GM19351 (cell line): ENCODE measurements at regions not wholly inside any gene's neighbourhood (a gene's known extent, or its start where the extent isn't known, plus 50 kb on each side); places are given as distances from the start of the nearest gene placed in this dataset.
A peak's percentile ranks its signal among the peaks of the same experiment; 100 is the strongest.
"Not testable (repeated sequence)": the region's sequence is repeated elsewhere in the genome, so short reads cannot be mapped to it uniquely, and the experiment has no call there.

Source experiments
- ATAC-seq: cut with Tn5 transposase; IDR thresholded peaks from one replicate; pipeline ENCODE4 v1.9.1; 2021; ENCODE audit warnings: mild to moderate bottlenecking, moderate library complexity; ENCODE audit not compliant: unreplicated experiment

DNA sequence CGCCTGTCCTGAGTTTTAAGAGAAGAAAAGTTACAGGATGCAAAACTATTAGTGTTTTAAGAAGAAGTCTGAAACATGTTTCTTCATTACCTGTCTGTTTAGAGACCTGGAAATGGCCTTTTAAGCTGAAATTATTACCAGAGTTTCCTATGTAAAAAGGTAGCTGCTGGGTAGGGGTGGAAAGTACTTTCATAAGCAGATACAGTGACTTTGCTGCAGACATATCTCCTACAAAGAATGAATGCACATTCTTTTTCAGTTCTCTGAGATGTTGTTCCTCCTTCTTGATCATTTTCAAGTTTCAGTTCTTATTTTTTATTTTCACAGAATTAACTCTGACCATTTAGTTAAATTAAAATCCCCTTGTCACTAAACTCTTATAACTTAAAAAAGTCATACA, 1329.6 kb downstream of the KCNT2 start:
- ATAC-seq = peak; percentile 59

DNA sequence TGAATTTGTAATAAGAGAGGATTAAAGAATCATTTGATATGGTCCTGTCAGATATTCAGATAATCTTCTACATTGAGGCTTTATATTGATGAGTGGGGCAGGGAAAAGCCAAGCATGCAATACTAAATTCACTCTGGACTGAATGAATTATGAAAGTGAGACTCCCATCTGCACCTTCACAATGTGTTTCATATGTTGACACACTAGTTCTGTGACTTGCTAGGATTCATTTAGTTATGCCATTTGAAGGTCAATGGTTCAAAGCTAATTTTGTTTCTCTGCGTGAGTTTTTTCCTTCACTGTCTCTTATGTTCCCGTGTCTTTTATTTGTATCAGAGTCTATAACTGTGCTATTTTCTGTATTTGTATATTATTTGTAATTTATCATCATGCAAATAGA, 1332.5 kb downstream of the KCNT2 start:
- ATAC-seq = no peak

DNA sequence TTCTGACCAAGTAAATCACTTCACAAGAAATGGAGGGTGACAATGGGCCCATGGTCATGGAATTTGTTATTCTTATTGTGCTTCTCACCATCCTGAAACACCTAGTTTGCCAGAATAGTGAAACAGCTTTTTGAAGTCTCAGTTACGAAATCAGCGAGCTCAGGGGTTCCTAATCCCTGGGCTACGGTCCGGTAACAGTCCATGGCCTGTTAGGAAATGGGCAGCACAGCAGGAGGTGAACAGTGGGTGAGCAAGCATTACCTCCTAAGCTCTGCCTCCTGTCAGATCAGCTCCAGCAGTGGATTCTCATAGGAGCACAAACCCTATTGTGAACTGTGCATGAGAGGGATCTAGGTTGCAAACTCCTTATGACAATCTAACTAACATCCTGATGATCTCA, 1356.3 kb downstream of the KCNT2 start:
- ATAC-seq = no peak

DNA sequence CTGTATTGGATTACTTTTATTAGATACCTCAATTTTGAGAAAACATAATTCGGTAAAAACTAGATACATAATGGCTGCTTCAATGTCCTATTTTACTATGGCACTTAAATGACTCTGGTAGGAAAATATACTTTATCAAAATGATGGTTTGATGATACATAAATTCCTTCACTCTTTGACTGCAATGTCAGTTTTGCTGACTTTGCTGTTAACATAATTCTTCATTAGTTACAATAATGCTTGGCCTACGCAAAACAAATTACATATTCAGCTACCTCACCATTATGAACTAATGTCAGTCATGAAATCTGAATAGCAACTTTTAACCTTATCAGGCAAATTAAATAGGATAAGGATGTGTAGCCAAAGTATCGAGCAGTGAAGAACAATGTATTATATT, 1364.7 kb downstream of the KCNT2 start:
- no peak for ATAC-seq

DNA sequence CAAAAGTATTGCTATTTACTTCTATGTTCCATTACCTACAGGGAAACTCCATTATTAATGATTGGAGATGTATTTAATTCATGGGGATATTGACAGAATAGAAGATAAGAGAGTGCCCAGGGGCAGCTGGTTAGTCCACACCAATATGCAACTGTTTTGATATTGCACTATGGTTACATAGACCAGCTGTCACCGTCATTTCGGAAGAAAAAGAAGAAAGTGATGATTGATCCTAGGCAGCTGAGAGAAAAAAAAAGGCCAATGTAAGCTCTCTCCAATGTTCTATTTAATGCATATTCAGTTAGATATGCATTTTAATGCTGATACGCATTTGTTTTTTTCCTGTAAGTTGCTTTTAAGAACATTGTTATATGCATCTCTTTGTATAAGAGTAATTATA, 1367.2 kb downstream of the KCNT2 start:
- no peak for ATAC-seq

DNA sequence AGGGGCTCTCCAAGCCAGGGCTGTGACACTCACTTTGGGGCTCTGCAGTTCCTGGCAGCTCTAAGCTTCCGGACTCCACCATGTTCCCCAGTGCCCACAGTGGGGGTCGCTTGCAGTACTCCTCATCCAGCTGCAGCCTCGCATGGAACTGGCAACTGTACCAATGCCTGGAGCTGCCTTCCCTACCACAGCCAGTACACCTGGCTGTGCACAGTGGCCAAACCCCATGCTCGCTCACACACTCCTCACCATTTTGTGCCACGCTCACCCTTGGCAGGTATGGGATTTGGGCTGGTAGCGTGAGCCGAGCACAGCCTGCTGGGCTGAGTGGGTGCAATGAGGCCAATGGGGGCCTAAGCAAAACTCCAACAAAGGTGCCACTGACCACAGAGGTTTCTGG, 1369.9 kb downstream of the KCNT2 start:
- no peak for ATAC-seq

DNA sequence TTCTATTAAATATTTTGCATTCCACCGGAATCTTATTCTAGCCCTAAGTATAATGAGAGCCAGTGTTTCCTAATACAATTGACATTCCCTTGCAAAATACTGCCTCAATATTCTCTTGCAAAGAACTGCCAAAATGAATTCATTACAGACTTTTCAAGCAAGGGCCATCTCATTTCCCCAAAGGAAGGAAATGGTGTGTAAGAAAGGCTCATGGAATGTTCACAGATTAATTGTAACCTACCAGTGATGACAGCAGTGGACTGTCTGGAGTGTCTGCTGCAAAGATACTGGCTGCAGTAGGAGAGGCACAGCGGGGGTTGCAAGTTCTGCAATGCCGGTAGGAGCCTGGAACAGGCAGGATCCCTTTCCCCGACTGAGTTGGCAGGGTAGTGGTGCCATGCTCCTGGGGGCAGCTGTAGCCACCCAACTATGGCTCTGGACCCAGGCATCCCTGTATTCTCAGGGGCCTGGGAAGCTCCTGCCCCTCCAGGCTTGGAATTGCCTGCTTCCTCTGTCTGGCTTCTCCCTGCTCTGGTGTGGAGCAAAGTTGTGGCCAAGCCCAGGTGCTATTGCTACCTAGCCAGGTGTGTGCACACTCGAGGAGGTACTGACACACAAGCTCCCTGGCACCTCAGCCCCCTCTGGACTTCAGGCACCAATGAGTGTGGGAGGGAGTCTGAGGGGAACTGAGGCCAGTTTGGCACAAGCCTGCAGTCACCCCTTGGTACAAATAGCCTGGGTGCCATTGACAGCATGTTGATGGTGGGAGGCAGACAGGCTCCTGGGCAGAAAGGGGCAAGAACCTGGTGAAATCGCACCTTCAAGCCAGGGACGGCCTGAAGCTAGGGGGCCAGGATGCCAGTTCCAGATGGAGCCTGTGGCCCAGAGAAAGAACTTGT, 1371.0 kb downstream of the KCNT2 start:
- ATAC-seq = no peak

DNA sequence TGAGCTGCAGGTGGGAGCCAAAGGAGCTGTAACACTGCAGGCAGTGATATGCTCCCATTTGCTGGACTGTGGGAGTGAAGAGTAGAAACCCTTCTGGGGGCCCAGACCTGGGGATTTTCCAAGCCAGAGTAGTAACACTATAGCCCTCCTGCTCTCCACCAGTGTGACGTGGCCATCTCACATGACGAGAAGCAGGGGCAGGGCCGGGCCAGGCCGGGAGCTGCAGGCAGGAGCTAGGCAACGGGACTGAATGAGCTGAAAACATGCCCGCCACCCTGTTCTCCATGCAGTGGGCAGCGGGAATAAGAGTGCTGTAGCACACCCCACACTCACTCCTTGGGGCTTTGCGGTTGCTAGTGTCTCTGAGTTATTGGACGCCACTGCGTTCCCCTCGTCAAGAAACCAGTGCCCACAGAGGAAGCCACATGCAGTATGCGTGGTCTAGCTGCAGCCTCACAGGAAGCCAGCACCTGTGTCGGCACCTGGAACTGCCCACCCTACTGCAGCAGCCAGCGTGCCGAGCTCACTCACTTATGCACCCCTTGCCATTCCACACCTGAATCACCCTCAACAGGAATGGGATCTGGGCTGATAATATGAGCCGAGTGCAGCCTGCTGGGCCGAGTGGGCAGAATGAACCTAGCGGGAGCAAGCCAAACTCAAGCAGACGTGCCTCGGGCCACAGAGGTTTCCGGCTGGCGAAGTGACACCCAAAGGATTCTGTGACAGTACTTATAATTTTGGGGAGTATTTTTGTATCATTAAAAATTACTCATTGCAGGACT, 1389.6 kb downstream of the KCNT2 start:
- no peak for ATAC-seq

DNA sequence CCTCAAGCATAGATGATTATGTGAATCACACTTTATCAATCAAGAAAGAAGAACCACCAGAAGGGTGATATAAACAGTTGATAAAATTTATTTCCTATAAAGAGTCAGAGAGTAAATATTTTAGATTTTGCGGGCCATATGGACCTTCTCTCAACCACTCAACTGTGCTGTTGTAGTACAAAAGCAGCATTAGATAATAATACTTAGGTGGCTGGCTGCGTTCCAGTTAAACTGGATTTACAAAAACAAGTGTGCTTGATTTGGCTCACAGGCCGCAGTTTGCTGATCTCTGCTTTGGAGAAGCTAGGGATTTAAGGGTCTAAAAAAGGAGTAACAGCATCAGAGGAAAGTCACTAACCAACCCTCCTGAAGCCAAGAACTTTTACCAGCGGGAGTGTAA, 1406.0 kb downstream of the KCNT2 start:
- no peak for ATAC-seq

DNA sequence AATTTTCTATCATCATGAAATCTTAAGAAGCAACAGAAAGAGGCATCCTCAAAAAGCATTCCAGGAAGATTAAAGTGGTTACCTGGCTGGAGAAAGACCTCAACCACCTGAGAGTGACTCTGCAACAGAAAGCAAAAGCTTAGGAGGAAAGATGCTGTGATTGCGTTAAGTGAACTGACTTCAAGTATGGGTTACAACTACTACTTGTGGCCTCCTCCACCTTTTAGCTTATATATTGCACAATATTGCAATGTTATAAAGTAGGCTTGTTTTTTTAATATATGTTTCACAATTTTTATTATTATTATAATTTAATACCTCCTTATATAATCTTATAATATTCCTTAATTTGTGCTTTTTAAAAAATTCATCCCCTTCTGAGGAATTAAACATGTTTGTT, 1407.5 kb downstream of the KCNT2 start:
- ATAC-seq = no peak

DNA sequence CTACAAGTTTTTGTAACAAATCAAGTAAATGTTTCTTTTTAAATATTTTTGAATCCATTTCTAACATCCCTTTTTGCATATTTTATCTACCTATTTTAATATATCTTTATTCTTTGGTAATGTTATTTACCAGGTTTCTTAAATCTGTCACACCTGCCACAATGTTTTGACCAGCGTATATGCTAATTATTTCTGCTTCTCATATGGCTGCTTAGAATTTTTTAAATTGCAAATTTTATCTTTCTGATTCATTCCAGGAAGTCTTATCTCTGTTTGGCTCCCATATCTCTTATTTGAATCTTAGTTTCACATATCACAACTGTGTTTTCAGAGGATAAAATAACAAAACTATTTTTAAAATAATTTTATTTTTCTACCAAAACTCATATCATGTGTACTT, 1411.1 kb downstream of the KCNT2 start:
- ATAC-seq = no peak

DNA sequence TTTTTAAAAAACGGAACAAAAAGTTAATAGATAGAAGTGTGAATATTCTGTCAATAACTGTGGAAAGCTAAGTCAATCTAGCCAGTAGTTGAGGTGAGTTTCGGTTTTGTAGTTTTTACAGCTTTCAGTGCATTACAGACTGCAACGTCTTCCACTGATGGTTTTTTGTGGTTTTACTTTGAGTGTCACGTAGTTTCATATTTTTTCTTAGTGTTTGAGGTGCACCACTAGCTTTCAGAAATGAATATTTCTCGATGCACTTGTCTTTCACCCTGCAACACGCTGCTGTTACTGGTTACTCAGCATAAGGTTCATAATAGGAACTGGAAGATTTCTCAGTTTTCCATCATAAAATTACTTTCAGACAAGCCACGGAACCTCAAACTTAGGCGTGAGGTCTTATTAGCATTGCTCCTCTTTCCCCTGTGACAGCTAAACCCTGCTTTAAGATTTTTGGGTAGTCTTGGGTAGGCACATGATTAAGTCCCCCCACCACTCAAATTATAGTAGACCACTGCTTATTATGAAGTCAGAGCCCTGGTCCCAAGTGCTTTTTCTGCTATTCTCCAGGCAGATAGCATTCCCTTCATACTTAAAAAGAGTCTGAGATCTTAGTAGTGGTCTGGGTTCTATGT, 1412.7 kb downstream of the KCNT2 start:
- ATAC-seq = peak; percentile 95

DNA sequence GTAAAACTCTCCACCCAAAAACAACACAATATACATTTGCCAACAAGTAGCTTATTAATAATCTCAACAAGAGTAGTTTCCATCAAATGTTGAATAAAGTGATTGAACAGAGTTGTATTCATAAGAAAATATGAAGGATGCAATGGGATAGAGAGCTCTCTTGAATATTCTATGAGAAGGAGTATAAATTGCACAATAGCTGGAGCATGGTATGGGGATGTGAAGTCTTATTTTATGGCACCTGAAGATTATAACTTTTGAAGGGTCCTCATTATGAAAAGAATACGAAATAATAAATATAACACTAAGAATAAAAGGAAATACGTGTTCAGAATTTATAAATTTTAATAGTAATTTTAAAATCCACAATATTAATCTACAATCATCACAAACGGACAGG, 1415.1 kb downstream of the KCNT2 start:
- ATAC-seq = no peak

DNA sequence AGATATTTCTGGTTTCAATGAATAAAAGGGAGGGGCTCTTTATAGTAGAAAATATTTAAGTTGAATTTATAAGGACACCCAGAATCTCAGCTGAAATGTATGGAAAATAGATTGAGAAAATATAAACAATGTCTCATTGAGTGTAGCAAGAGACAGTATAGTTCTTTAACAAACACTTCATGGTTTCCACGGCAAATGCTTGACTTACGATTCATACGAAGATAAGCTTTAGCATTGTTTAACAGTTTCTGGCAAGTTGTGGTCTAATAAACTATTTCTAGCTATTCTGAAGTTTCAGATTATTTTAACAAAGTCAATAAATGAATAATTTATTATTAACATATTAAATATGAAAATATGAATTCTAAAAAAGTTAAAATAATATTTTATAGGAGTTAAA, 1419.4 kb downstream of the KCNT2 start:
- no peak for ATAC-seq

DNA sequence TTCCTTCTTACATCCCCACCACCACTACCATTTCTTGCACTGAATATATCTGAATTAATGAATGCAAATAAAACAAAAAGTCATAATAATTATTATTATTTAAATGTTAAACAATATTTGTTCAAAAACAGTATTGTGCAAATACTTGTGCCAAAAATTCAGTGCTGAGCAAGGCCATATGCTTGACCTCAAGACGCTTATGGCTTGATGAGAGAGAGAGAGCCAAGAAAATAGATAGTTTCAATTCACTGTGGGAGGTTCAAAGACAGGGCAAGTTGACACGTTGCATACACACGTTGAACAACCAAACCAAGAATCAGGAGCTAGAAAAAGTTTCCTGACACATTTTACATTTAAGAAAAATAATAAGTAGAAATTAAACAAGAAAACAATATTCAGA, 1421.7 kb downstream of the KCNT2 start:
- ATAC-seq = no peak

DNA sequence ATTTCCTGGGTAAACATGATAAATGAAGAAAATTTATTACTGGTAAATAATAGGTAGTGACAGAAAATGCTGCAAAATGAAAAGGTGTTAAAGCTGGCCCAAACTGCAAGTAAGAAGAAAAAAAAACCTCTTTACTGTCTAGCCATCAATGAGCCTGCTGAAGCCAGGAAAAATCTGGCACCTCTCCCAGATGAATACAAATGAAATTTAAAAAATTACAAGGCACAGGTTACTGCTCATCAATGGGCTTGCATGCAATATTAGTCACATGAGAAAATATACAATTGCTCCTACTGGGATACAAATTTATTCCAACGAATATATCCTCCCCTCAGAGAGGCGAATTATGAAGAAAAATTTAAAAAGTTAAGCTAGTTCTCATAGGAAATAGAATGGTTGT, 1422.5 kb downstream of the KCNT2 start:
- ATAC-seq = no peak

DNA sequence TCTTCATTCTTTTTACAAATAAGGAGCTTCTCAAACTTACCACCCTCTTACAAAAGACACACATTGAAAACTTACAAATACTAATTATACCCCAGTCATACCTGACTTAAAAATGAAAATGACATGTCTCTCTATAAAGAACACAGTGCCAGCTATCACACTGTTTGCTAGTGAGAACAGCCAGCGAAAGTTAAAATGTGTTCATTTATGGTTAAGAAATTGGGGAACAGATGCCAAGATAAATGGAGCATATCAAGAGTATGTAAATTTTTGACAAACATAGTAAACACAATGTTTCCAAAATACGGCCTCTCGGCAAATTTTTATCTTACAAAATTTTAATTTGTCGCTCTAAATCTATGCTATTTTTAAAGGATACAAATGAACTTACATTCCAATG, 1422.9 kb downstream of the KCNT2 start:
- ATAC-seq = no peak

DNA sequence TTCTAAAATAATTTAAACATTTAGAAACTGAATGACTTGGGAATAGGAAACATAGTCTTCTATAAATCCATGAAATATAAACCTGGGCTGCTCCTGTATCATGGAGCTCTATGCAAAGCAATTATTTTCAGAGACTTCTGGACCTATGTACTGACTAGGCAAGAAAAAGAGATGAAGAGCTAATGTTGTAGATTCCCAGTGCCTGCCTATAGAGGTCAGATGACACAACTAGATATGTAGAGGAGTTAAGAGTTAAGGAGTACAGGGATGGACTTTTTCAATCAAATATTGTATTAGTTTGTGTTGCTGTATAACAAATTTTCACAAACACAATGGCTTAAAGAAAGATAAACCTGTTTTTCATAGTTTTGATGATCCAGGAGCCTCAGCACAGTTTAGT, 1434.5 kb downstream of the KCNT2 start:
- no peak for ATAC-seq

DNA sequence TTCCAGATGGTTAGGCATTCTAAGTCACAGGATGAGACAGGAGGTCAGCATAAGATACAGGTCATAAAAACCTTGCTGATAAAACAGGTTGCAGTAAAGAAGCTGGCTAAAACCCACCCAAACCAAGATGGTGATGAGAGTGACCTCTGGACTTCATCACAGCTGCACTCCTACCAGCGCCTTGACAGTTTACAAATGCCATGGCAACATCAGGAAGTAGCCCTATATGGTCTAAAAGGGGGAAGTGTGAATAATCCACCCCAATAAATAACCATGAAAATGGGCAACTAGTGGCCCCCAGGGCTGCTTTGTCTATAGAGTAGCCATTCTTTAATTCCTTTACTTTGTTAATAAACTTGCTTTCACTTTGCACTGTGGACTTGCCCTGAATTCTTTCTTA, 1448.4 kb downstream of the KCNT2 start:
- ATAC-seq = not testable (repeated sequence)

DNA sequence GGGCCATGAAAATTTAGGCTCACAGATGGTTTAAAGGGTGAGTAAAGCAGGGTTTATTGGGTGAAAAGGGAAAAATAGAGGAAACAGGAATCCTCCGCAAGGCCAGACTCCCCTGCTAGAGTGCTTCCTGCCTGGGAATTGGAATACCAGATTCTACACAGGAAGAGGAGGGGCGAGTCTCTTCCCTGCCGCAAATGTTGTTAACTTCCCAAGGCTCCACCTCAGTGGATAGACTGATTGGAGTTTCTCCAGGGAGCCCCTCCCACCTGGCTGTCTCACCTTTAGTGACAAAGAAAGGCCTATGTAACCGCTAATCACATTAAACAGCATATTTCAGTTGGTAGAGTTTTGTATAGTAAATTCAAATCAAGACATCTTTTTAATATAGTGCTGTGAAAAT, 1450.1 kb downstream of the KCNT2 start:
- ATAC-seq = no peak

DNA sequence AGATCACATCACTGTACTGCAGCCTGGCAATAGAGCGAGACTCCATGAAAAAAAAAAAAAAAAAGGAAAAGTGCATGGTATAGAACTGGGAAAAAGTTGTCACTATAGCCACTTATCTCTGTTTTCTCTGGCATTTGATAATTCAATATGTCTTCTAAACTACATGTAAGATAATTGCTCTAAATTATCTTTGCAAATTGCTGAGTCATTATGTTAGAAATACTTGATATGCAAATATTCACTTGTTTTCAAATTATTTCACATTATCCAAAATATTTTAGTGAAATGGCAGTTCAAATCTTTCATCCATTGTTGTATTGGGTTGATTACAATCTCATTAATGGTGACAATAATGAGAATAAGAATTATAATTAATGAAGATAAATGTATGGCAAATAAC, 1455.1 kb downstream of the KCNT2 start:
- ATAC-seq = no peak

DNA sequence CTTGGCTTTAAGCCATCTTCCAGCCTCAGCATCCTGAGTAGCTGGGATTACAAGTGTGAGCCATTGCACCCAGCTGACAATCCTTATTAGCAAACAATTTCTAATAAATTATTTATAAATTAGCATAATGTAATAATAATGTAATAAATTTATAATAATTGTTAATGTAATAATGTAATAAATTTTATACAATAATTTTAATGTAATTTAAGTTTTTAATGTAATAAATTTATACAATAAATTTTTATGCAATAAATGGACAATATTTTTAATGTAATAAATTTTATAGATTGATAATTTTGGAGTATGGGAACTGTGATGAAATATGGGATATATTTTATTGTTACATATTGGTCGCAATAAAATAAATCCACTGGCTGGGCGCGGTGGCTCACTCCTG, 1457.5 kb downstream of the KCNT2 start:
- ATAC-seq = no peak
